ENCODE measurements at regions not wholly inside any gene's neighbourhood (a gene's known extent, or its start where the extent isn't known, plus 50 kb on each side); places are given as distances from the start of the nearest gene placed in this dataset.

GRCh38 chr4:62914758-62915157 is 1494.5 kb downstream of the TECRL start:
- TF ChIP-seq POLR2AphosphoS5 (IDR thresholded peaks at IDR 0.05) (no peak), CTCF (IDR thresholded peaks at IDR 0.05) (no peak), EP300 (IDR thresholded peaks at IDR 0.05) (no peak), POLR2A (IDR thresholded peaks at IDR 0.05) (no peak)
